Glutamatergic neuron (in vitro differentiated cells): ENCODE measurements at regions not wholly inside any gene's neighbourhood (a gene's known extent, or its start where the extent isn't known, plus 50 kb on each side); places are given as distances from the start of the nearest gene placed in this dataset.

Source experiments
- DNase-seq: peaks from one replicate; pipeline ENCODE4 v3.0.0; 2022
- H3K27ac Mint-ChIP-seq: one replicate; pipeline ENCODE4 v1.8.0; 2020; ENCODE audit warnings: mild to moderate bottlenecking, mixed read lengths, inconsistent platforms; ENCODE audit not compliant: unreplicated experiment
- H3K27me3 Mint-ChIP-seq: one replicate; pipeline ENCODE4 v1.8.0; 2020; ENCODE audit warnings: mild to moderate bottlenecking, moderate library complexity, mixed read lengths, inconsistent platforms; ENCODE audit not compliant: unreplicated experiment
- H3K36me3 Mint-ChIP-seq: one replicate; pipeline ENCODE4 v1.8.0; 2020; ENCODE audit warnings: mild to moderate bottlenecking, mixed read lengths, inconsistent platforms; ENCODE audit not compliant: unreplicated experiment
- H3K4me1 Mint-ChIP-seq: one replicate; pipeline ENCODE4 v1.8.0; 2020; ENCODE audit warnings: mild to moderate bottlenecking, low read depth, mixed read lengths, inconsistent platforms; ENCODE audit not compliant: unreplicated experiment
- H3K4me3 Mint-ChIP-seq: one replicate; pipeline ENCODE4 v1.8.0; 2020; ENCODE audit warnings: mild to moderate bottlenecking, mixed read lengths, inconsistent platforms; ENCODE audit not compliant: unreplicated experiment
- H3K9me3 Mint-ChIP-seq: one replicate; pipeline ENCODE4 v1.8.0; 2020; ENCODE audit warnings: mild to moderate bottlenecking, moderate library complexity, mixed read lengths, inconsistent platforms; ENCODE audit not compliant: unreplicated experiment
- TF ChIP-seq, protein P1 (sequence below): fragments of 200-600 bp; sonication (generic); IDR thresholded peaks from one replicate; pipeline ENCODE4 v1.5.0; 2021; ENCODE audit not compliant: partially characterized antibody, unreplicated experiment

DNA sequence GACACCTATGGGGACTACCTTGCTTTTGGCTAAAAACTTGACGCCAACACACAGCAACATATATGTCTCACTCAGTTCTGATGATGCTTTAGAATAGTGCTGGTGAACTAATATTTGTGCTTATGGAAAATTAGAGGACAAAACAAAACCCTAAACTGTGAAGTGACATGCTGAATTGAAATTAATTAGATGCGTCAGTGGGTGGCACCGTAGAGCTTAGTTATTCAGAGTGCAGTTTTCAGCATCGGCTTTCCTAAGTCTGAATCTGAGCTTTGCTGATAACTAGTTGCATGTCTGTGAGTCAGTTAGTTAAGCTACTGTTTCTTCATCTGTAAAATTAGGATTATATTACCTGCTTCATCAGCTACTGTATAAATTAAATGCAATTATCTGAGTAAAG is 245.0 kb upstream of the SORCS1 start:
- Mint-ChIP-seq H3K36me3 (no peaks in the 10 kb centered on the region), H3K27me3 (no peaks in the 10 kb centered on the region), H3K9me3 (no peaks in the 10 kb centered on the region), H3K4me1 (peaks cover 2% of the 10 kb centered on the region), H3K4me3 (no peak overlapping the region), H3K27ac (no peak overlapping the region)
- TF ChIP-seq, protein P1, sequence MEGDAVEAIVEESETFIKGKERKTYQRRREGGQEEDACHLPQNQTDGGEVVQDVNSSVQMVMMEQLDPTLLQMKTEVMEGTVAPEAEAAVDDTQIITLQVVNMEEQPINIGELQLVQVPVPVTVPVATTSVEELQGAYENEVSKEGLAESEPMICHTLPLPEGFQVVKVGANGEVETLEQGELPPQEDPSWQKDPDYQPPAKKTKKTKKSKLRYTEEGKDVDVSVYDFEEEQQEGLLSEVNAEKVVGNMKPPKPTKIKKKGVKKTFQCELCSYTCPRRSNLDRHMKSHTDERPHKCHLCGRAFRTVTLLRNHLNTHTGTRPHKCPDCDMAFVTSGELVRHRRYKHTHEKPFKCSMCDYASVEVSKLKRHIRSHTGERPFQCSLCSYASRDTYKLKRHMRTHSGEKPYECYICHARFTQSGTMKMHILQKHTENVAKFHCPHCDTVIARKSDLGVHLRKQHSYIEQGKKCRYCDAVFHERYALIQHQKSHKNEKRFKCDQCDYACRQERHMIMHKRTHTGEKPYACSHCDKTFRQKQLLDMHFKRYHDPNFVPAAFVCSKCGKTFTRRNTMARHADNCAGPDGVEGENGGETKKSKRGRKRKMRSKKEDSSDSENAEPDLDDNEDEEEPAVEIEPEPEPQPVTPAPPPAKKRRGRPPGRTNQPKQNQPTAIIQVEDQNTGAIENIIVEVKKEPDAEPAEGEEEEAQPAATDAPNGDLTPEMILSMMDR: no peak
- no peak for DNase-seq

GRCh38 chr10:107398115-107398514 is 233.6 kb upstream of the SORCS1 start:
- Mint-ChIP-seq H3K4me3 (no peak overlapping the region), H3K36me3 (no peaks in the 10 kb centered on the region), H3K27me3 (no peaks in the 10 kb centered on the region), H3K4me1 (no peaks in the 10 kb centered on the region), H3K9me3 (no peaks in the 10 kb centered on the region), H3K27ac (no peak overlapping the region)
- TF ChIP-seq, protein P1: no peak
- no peak for DNase-seq

- TF ChIP-seq, protein P1: no peak
- Mint-ChIP-seq H3K9me3 (no peaks in the 10 kb centered on the region), H3K27ac (no peak overlapping the region), H3K4me3 (no peak overlapping the region), H3K27me3 (no peaks in the 10 kb centered on the region), H3K4me1 (no peaks in the 10 kb centered on the region), H3K36me3 (no peaks in the 10 kb centered on the region)
- DNase-seq: no peak
These were observed 227.4 kb upstream of the SORCS1 start for GRCh38 chr10:107391901-107392300.

- no peak for DNase-seq
- no peaks in the 10 kb centered on the region for H3K36me3 Mint-ChIP-seq
- no peak overlapping the region for H3K27ac Mint-ChIP-seq
- H3K4me3 Mint-ChIP-seq: no peak overlapping the region
- H3K27me3 Mint-ChIP-seq: no peaks in the 10 kb centered on the region
- TF ChIP-seq, protein P1: no peak
- no peaks in the 10 kb centered on the region for H3K4me1 Mint-ChIP-seq
- no peaks in the 10 kb centered on the region for H3K9me3 Mint-ChIP-seq
These were observed 226.1 kb upstream of the SORCS1 start for GRCh38 chr10:107390563-107390962.

GRCh38 chr10:107383357-107383756 is 218.9 kb upstream of the SORCS1 start:
- no peak for DNase-seq
- Mint-ChIP-seq H3K9me3 (no peaks in the 10 kb centered on the region), H3K4me1 (no peaks in the 10 kb centered on the region), H3K27me3 (no peaks in the 10 kb centered on the region), H3K27ac (no peak overlapping the region), H3K4me3 (no peak overlapping the region), H3K36me3 (no peaks in the 10 kb centered on the region)
- TF ChIP-seq, protein P1: no peak
